GM12891 (cell line): ENCODE measurements at regions not wholly inside any gene's neighbourhood (a gene's known extent, or its start where the extent isn't known, plus 50 kb on each side); places are given as distances from the start of the nearest gene placed in this dataset.
"Not testable (repeated sequence)": the region's sequence is repeated elsewhere in the genome, so short reads cannot be mapped to it uniquely, and the experiment has no call there.

Experiments
- DNase-seq: peaks from one replicate; pipeline ENCODE4 v3.0.0; 2011; ENCODE audit warnings: low spot score; ENCODE audit not compliant: insufficient read length
- FAIRE-seq: peaks from 2 replicates; lab custom pipeline; 2011; peaks lifted over from hg19 to GRCh38; lab: Jason Lieb, UNC
- PAX5 ChIP-seq: IDR thresholded peaks from 2 replicates; pipeline ENCODE4 v1.6.1; 2011; ENCODE audit warnings: low read length, moderate library complexity, mild to moderate bottlenecking; ENCODE audit not compliant: insufficient read depth, severe bottlenecking
- POLR2A ChIP-seq: IDR thresholded peaks from 2 replicates; pipeline ENCODE4 v1.6.1; 2011; ENCODE audit warnings: low read depth, low read length, control low read depth
- POLR2AphosphoS5 ChIP-seq: IDR thresholded peaks from 2 replicates; pipeline ENCODE4 v1.6.1; 2011; ENCODE audit warnings: low read depth, low read length, control low read depth
- POU2F2 ChIP-seq: IDR thresholded peaks from 2 replicates; pipeline ENCODE4 v1.6.1; 2011; ENCODE audit warnings: low read depth, mild to moderate bottlenecking, control low read depth, low read length, moderate library complexity
- SPI1 ChIP-seq: IDR thresholded peaks from 2 replicates; pipeline ENCODE4 v1.6.1; 2011; ENCODE audit warnings: low read depth, low read length, control low read depth
- TAF1 ChIP-seq: IDR thresholded peaks from 2 replicates; pipeline ENCODE4 v1.6.1; 2011; ENCODE audit warnings: low read depth, low read length, control low read depth

DNA sequence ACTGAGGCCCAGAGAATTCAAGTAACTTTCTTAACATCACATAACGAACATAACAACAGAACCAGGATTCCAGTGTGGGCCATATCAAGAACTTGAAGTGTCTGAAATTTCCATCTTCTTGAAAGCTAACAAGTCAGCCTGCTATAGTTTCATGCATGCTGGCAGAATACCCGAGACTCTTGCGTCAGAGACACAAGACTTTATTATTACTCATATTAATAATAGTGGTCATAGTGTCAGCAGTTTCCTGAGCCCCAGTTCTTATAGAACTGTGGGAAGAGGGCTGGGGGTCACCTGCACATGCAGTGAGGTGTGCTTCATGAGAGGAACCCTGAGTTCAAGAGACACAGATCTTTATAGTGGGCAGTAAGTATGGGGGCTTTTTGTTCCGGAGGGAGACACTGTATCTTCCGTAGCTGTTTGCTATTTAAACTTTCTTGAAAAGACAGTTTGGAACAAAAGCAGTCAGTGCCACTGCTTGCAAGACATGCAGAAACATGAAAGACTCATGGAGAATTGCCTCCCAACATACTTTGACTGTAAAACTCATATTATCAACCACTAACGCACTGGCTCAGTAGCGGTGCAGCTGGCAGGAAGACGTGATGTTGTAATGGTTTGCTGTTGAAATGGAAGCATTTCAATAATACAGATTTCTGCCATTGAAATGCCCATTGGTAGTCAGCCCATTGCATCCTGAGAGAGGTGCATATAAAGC, 339.2 kb downstream of the ADGRL2 start:
- DNase-seq: no peak
- no peak for FAIRE-seq
- TF ChIP-seq POLR2A: no peak
- no peak for TF ChIP-seq SPI1
- no peak for TF ChIP-seq TAF1
- TF ChIP-seq PAX5: no peak
- no peak for TF ChIP-seq POU2F2
- no peak for TF ChIP-seq POLR2AphosphoS5

DNA sequence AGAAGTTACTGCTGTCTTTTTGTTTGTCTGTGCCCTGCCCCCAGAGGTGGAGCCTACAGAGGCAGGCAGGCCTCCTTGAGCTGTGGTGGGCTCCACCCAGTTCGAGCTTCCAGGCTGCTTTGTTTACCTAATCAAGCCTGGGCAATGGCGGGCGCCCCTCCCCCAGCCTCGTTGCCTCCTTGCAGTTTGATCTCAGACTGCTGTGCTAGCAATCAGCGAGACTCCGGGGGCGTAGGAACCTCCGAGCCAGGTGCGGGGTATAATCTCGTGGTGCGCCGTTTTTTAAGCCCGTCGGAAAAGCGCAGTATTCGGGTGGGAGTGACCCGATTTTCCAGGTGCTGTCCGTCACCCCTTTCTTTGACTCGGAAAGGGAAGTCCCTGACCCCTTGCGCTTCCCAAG, 335.6 kb downstream of the ADGRL2 start:
- not testable (repeated sequence) for DNase-seq, FAIRE-seq

DNA sequence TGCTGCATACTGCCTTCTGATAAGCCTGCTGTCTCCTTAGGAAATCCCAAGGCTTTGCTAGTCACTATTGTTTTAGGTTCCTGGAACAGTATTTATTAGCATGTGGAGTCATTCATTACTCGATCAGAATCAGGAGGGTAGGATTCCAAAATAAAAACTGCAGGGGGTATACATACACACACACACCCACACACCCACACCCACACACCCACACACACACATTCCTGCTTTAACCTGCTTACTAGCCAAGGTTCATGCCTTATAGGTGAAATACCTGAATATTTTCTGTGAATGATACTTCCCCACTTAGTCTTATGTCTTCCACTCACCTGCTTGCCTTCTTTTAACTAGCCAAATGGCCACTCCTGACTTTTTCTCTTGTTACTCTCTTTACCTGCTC, 325.1 kb downstream of the ADGRL2 start:
- TF ChIP-seq SPI1 (no peak), POLR2AphosphoS5 (no peak), POU2F2 (no peak), POLR2A (no peak), TAF1 (no peak), PAX5 (no peak)
- FAIRE-seq (no peak), DNase-seq (no peak)

DNA sequence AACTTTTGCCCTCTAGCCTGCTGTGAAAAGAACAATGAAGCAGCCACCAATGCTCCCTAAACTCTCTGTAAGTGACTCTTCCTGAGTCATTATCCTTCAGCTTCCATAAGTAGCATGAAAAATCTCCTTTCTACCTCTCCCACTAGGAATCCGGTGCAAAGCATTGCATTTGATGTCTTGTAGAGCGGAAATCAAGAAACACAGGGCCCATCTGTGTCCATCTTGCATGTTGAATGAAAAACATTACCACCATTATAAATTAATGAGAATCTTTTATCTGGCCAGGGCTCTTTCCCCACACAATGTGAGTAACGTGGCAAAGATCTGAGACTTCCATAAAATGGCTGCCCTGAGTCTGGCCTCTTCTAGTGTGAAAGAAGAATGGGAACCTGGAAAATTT, 324.4 kb downstream of the ADGRL2 start:
- no peak for DNase-seq
- TF ChIP-seq POLR2A (no peak), POU2F2 (no peak), POLR2AphosphoS5 (no peak), SPI1 (no peak), PAX5 (no peak), TAF1 (no peak)

DNA sequence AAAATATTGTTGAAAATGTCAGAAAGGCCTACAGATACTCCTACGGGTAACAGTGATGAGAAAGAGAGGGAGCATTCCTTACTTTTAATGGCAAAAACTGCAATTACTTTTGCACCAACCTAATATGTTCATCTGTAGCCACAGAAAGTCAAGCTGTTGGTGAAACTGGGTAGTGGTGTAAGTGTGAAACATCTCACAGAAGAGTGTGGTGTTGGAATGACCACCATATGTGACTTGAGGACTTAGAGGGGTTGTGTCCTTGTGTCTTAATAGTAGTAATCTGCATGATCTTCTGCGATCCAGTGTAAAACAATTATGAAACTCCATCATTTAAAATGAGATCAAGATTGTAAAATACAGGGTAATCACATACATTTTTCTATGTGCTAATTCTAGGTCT, 320.7 kb downstream of the ADGRL2 start:
- TF ChIP-seq TAF1 (no peak), SPI1 (no peak), PAX5 (no peak), POLR2A (no peak), POU2F2 (no peak), POLR2AphosphoS5 (no peak)
- no peak for DNase-seq
- no peak for FAIRE-seq

More for the DNA sequence above, 324.4 kb downstream of the ADGRL2 start:
- no peak for FAIRE-seq

DNA sequence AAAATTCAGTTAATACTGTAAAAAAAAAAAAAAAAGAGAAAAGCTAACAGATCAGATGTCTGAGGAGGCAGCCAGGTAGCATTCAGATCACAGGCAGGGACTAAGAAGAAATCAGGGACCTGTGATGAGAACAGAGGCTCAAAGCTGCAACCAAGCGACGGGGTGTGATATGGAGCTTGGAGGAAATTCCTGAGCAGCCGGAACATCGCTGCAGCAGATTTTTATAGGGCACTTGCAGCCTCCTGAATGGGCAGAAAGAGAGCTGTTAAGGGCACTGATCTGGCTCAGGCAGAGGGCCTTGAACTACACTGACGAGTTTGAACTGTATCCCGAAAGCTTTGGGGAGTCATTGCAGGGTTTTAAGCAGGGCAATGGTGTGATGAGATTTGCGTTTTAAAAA, 315.4 kb downstream of the ADGRL2 start:
- DNase-seq (no peak), FAIRE-seq (no peak)
- TF ChIP-seq SPI1: no peak

DNA sequence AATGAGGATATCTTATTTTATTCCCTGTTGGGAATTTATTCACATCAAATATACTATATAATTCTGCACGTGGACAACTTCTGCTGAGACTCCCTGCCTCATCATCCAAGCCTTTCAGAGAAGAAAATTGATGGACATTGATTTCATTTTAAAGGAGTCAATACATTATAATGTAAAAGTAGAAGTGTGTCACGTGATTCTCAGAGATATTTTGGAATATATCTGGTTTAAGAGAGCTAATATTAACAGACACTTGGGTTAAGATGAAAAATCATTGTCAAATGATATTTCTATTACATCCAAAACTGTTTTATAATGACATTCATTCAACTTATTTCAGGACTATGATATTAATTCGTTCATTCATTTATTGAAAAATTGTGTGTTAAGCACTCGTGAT, 314.2 kb downstream of the ADGRL2 start:
- TF ChIP-seq SPI1 (no peak), PAX5 (no peak), POU2F2 (no peak), POLR2A (no peak), POLR2AphosphoS5 (no peak), TAF1 (no peak)
- no peak for DNase-seq

DNA sequence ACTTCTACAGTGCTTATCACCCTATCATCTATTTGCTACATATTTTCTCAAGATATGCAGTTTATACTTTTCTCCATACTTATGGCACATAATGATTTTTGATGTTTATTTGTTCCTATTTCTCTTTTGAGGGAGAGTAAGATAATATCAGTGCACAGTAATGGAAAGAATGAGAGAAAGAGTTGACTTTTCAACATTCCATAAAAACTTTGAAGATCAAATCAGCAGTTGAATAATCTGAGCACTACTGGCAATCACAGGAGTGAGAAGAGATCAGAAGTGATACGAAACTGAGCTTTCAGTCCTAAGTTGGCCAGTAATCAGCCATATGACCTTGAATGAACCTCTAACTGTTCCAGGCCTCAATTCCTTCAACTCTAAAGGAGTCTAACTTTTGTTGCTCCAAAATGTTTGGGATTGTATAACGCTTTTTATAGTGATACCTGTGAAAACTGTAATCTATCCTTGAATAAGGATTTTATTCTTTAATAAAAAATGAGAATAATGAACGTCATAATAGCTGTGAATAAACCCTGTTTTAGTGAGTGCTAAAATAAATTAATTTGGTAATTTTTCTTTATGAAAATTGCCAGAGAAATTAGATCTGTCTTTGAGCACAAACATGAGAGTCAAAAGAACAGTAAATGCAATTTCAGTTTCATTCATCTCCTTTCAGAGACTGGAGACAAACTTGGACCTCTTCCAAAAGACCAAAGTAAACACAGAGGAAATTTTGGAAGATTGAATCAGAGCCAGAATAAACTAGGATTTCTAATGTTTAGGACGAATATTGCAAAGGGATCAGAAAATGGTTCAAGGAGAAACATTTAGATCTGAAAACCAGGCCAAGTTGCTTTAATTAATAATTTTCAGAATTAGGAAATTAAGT, 309.9 kb downstream of the ADGRL2 start:
- no peak for DNase-seq
- no peak for TF ChIP-seq SPI1
- no peak for TF ChIP-seq PAX5
- TF ChIP-seq POU2F2: no peak
- TF ChIP-seq POLR2A: no peak
- no peak for TF ChIP-seq POLR2AphosphoS5
- TF ChIP-seq TAF1: no peak
- FAIRE-seq: no peak

More for the DNA sequence above, 314.2 kb downstream of the ADGRL2 start:
- FAIRE-seq: no peak

DNA sequence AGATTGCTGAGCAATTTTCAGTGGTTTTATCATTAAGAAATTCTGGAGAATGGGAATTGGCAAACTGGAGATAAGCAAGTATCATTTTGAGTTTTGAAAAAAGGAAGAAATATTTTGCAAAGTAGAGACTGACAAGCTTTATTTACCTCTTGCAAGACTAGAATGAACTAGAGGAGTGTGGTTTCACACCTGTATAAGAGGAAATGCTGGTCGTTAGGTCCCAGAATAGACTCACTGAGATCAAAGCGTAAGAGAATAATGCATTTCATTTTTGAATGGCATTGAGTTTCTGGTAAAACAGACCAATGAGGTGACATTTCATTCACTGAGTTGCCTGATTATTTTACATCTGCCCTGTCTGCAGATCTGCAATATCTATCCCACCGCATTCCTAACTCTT, 308.1 kb downstream of the ADGRL2 start:
- TF ChIP-seq POU2F2 (no peak), POLR2AphosphoS5 (no peak), PAX5 (no peak), SPI1 (no peak), TAF1 (no peak), POLR2A (no peak)
- DNase-seq (no peak), FAIRE-seq (no peak)

DNA sequence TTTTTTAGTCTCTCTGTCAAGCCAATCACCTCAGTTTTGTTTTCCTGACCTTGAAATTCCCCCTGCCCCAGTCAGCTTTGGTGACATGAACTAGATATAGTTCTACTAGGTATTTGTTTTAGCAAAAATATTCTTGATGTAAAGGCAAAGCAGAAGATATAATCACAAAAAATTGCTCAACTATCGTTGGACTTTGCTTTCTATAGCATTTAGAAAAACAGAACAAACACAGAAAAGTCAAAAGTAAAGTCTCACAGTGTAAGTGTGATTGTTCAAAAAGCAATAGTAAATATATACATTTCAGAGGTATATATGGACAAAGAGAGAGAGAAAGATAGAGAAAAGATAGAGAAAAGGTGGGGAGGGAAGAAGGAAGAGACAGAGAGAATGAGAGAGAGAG, 305.9 kb downstream of the ADGRL2 start:
- DNase-seq (no peak), FAIRE-seq (no peak)
- TF ChIP-seq PAX5 (no peak), POLR2AphosphoS5 (no peak), SPI1 (no peak)
